ENCODE measurements at regions not wholly inside any gene's neighbourhood (a gene's known extent, or its start where the extent isn't known, plus 50 kb on each side); places are given as distances from the start of the nearest gene placed in this dataset.

- Histone ChIP-seq H3K4me2 (ENCODE audit: low read length) (no peak overlapping the region), H3K27ac (ENCODE audit: low read depth, low read length) (no peak overlapping the region), H4K91ac (ENCODE audit: low read depth, low read length) (no peak overlapping the region), H4K12ac (ENCODE audit: low read depth, low read length) (no peak overlapping the region), H3K27me3 (ENCODE audit: insufficient read depth, low read length) (no peaks in the 10 kb centered on the region), H3K36me3 (ENCODE audit: control insufficient read depth in 1 of 2, insufficient read depth in 2 of 2, low read length in 2 of 2) (no peaks in the 10 kb centered on the region), H3K79me2 (ENCODE audit: control insufficient read depth, insufficient read depth, low read length, poor library complexity) (no peaks in the 10 kb centered on the region), H2BK12ac (ENCODE audit: low read length) (no peak overlapping the region), H2BK120ac (ENCODE audit: insufficient read depth, low read length, poor library complexity) (no peak overlapping the region), H3K79me1 (ENCODE audit: low read length) (no peaks in the 10 kb centered on the region), H3K9ac (ENCODE audit: low read length) (no peak overlapping the region), H3K9me3 (ENCODE audit: insufficient read depth, low read depth, low read length) (peaks cover 4% of the 10 kb centered on the region), H3K14ac (ENCODE audit: low read length) (no peak overlapping the region), H2AFZ (ENCODE audit: insufficient read depth, low read length, poor library complexity) (no peak overlapping the region), H4K8ac (ENCODE audit: low read depth, low read length) (no peak overlapping the region), H2BK5ac (ENCODE audit: low read depth, low read length, poor library complexity) (no peak overlapping the region), H3K4me1 (ENCODE audit: control insufficient read depth in 1 of 2, insufficient read depth in 2 of 2, low read length in 2 of 2) (no peaks in the 10 kb centered on the region), H3K4ac (ENCODE audit: low read depth, low read length) (no peak overlapping the region), H3K4me3 (ENCODE audit: low read depth, low read length) (no peak overlapping the region), H3K23ac (ENCODE audit: low read length) (no peak overlapping the region), H2AK5ac (ENCODE audit: low read length) (no peak overlapping the region), H3K18ac (ENCODE audit: low read length) (no peak overlapping the region)
- DNase-seq: peak; percentile 94 to 98
- WGBS (ENCODE audit: extremely low coverage, insufficient coverage, insufficient read length): no CpG with 5 or more reads among the region's 8 CpGs
Observed at GRCh38 chr2:238684362-238685326, 163.2 kb upstream of the TWIST2 start.

DNA sequence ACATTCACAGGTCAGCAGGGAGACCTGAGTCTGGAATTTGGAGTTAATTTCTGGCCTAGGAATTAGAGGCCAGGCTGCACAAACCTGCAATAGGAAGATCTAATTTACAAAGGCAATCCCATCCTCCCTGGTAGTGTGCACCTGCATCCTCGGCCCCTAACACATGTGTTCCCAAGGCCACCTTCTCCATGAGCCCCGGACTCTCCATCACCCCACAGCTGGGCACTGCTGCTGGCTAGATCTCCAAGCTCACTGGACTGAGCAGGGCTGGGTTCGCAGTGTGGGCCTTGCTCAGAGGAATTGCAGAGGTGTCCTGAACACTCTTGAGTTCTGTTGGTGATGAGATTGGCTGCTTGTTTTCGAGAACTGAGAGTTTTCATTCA lies 162.6 kb upstream of the TWIST2 start:
- Histone ChIP-seq H2BK120ac (ENCODE audit: insufficient read depth, low read length, poor library complexity) (no peak overlapping the region), H2AFZ (ENCODE audit: insufficient read depth, low read length, poor library complexity) (no peak overlapping the region), H3K79me2 (ENCODE audit: control insufficient read depth, insufficient read depth, low read length, poor library complexity) (no peaks in the 10 kb centered on the region), H3K4ac (ENCODE audit: low read depth, low read length) (no peak overlapping the region), H3K79me1 (ENCODE audit: low read length) (no peaks in the 10 kb centered on the region), H3K14ac (ENCODE audit: low read length) (no peak overlapping the region), H3K4me1 (ENCODE audit: control insufficient read depth in 1 of 2, insufficient read depth in 2 of 2, low read length in 2 of 2) (no peaks in the 10 kb centered on the region), H2AK5ac (ENCODE audit: low read length) (no peak overlapping the region), H3K9me3 (ENCODE audit: insufficient read depth, low read depth, low read length) (peaks cover 4% of the 10 kb centered on the region), H3K36me3 (ENCODE audit: control insufficient read depth in 1 of 2, insufficient read depth in 2 of 2, low read length in 2 of 2) (no peaks in the 10 kb centered on the region), H2BK12ac (ENCODE audit: low read length) (no peak overlapping the region), H2BK5ac (ENCODE audit: low read depth, low read length, poor library complexity) (no peak overlapping the region), H3K4me2 (ENCODE audit: low read length) (no peak overlapping the region), H3K27me3 (ENCODE audit: insufficient read depth, low read length) (no peaks in the 10 kb centered on the region), H3K18ac (ENCODE audit: low read length) (no peak overlapping the region), H3K9ac (ENCODE audit: low read length) (no peak overlapping the region), H4K12ac (ENCODE audit: low read depth, low read length) (no peak overlapping the region), H4K8ac (ENCODE audit: low read depth, low read length) (no peak overlapping the region), H3K4me3 (ENCODE audit: low read depth, low read length) (no peak overlapping the region), H3K23ac (ENCODE audit: low read length) (no peak overlapping the region), H3K27ac (ENCODE audit: low read depth, low read length) (no peak overlapping the region), H4K91ac (ENCODE audit: low read depth, low read length) (no peak overlapping the region)
- DNase-seq: no peak
- no CpG with 5 or more reads among the region's 4 CpGs for WGBS (ENCODE audit: extremely low coverage, insufficient coverage, insufficient read length)

GRCh38 chr2:238685713-238686112 lies 162.2 kb upstream of the TWIST2 start:
- H3K79me2 ChIP-seq (ENCODE audit: control insufficient read depth, insufficient read depth, low read length, poor library complexity): no peaks in the 10 kb centered on the region
- H3K79me1 ChIP-seq (ENCODE audit: low read length): no peaks in the 10 kb centered on the region
- H3K4me1 ChIP-seq (ENCODE audit: control insufficient read depth in 1 of 2, insufficient read depth in 2 of 2, low read length in 2 of 2): no peaks in the 10 kb centered on the region
- no peak overlapping the region for H3K27ac ChIP-seq (ENCODE audit: low read depth, low read length)
- peaks cover 4% of the 10 kb centered on the region for H3K9me3 ChIP-seq (ENCODE audit: insufficient read depth, low read depth, low read length)
- H3K23ac ChIP-seq (ENCODE audit: low read length): no peak overlapping the region
- DNase-seq: no peak
- H4K91ac ChIP-seq (ENCODE audit: low read depth, low read length): no peak overlapping the region
- H2AFZ ChIP-seq (ENCODE audit: insufficient read depth, low read length, poor library complexity): no peak overlapping the region
- no peak overlapping the region for H3K4ac ChIP-seq (ENCODE audit: low read depth, low read length)
- no CpG with 5 or more reads among the region's 2 CpGs for WGBS (ENCODE audit: extremely low coverage, insufficient coverage, insufficient read length)
- no peak overlapping the region for H4K12ac ChIP-seq (ENCODE audit: low read depth, low read length)
- H3K4me2 ChIP-seq (ENCODE audit: low read length): no peak overlapping the region
- no peak overlapping the region for H4K8ac ChIP-seq (ENCODE audit: low read depth, low read length)
- H3K27me3 ChIP-seq (ENCODE audit: insufficient read depth, low read length): no peaks in the 10 kb centered on the region
- no peak overlapping the region for H2BK12ac ChIP-seq (ENCODE audit: low read length)
- no peak overlapping the region for H3K14ac ChIP-seq (ENCODE audit: low read length)
- no peak overlapping the region for H3K18ac ChIP-seq (ENCODE audit: low read length)
- no peak overlapping the region for H3K4me3 ChIP-seq (ENCODE audit: low read depth, low read length)
- H3K9ac ChIP-seq (ENCODE audit: low read length): no peak overlapping the region
- H3K36me3 ChIP-seq (ENCODE audit: control insufficient read depth in 1 of 2, insufficient read depth in 2 of 2, low read length in 2 of 2): no peaks in the 10 kb centered on the region
- H2BK5ac ChIP-seq (ENCODE audit: low read depth, low read length, poor library complexity): no peak overlapping the region
- H2AK5ac ChIP-seq (ENCODE audit: low read length): no peak overlapping the region
- no peak overlapping the region for H2BK120ac ChIP-seq (ENCODE audit: insufficient read depth, low read length, poor library complexity)

DNA sequence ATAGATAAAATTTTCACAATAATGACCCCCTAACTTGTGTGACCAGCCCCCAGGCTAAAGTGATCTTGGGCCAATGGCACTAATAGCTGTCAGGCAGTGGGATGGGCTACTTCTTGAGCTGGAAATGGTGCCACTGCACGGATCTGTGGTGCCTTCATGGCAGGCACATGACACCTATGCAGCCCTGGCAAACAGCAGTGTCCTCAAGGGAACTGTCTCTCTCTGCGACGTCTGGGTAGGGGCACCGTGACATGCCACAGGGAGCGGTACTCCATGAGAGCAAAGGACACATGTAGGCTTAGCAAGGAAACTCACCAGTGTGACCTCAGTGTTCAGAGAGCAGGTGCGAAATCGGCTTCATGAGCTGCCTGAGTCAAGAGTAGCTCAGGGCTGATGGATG lies 161.7 kb upstream of the TWIST2 start:
- Histone ChIP-seq H3K36me3 (ENCODE audit: control insufficient read depth in 1 of 2, insufficient read depth in 2 of 2, low read length in 2 of 2) (no peaks in the 10 kb centered on the region), H2BK5ac (ENCODE audit: low read depth, low read length, poor library complexity) (no peak overlapping the region), H3K9ac (ENCODE audit: low read length) (no peak overlapping the region), H3K4ac (ENCODE audit: low read depth, low read length) (no peak overlapping the region), H4K12ac (ENCODE audit: low read depth, low read length) (no peak overlapping the region), H3K27me3 (ENCODE audit: insufficient read depth, low read length) (no peaks in the 10 kb centered on the region), H2BK12ac (ENCODE audit: low read length) (no peak overlapping the region), H3K79me1 (ENCODE audit: low read length) (no peaks in the 10 kb centered on the region), H3K4me3 (ENCODE audit: low read depth, low read length) (no peak overlapping the region), H3K9me3 (ENCODE audit: insufficient read depth, low read depth, low read length) (peaks cover 4% of the 10 kb centered on the region), H2AK5ac (ENCODE audit: low read length) (no peak overlapping the region), H2AFZ (ENCODE audit: insufficient read depth, low read length, poor library complexity) (no peak overlapping the region), H3K23ac (ENCODE audit: low read length) (no peak overlapping the region), H4K91ac (ENCODE audit: low read depth, low read length) (no peak overlapping the region), H2BK120ac (ENCODE audit: insufficient read depth, low read length, poor library complexity) (no peak overlapping the region), H3K79me2 (ENCODE audit: control insufficient read depth, insufficient read depth, low read length, poor library complexity) (no peaks in the 10 kb centered on the region), H3K4me2 (ENCODE audit: low read length) (no peak overlapping the region), H3K14ac (ENCODE audit: low read length) (no peak overlapping the region), H3K27ac (ENCODE audit: low read depth, low read length) (no peak overlapping the region), H3K4me1 (ENCODE audit: control insufficient read depth in 1 of 2, insufficient read depth in 2 of 2, low read length in 2 of 2) (no peaks in the 10 kb centered on the region), H3K18ac (ENCODE audit: low read length) (no peak overlapping the region), H4K8ac (ENCODE audit: low read depth, low read length) (no peak overlapping the region)
- no CpG with 5 or more reads among the region's 7 CpGs for WGBS (ENCODE audit: extremely low coverage, insufficient coverage, insufficient read length)
- no peak for DNase-seq

Data from trophoblast cell (in vitro differentiated cells and primary cell).